C4-2B (cell line): ENCODE measurements at regions not wholly inside any gene's neighbourhood (a gene's known extent, or its start where the extent isn't known, plus 50 kb on each side); places are given as distances from the start of the nearest gene placed in this dataset.

Source experiments
- ZFX ChIP-seq: fragments of 450-650 bp; IDR thresholded peaks from 2 replicates; pipeline ENCODE4 v1.6.1; 2017
- TF ChIP-seq, protein P1 (sequence below): fragments of 450-650 bp; conservative IDR thresholded peaks from 2 replicates; pipeline ENCODE4 v1.5.1; 2017; ENCODE audit warnings: mild to moderate bottlenecking

GRCh38 chr10:4347397-4347796 is 478.6 kb upstream of the AKR1E2 start:
- TF ChIP-seq, protein P1, sequence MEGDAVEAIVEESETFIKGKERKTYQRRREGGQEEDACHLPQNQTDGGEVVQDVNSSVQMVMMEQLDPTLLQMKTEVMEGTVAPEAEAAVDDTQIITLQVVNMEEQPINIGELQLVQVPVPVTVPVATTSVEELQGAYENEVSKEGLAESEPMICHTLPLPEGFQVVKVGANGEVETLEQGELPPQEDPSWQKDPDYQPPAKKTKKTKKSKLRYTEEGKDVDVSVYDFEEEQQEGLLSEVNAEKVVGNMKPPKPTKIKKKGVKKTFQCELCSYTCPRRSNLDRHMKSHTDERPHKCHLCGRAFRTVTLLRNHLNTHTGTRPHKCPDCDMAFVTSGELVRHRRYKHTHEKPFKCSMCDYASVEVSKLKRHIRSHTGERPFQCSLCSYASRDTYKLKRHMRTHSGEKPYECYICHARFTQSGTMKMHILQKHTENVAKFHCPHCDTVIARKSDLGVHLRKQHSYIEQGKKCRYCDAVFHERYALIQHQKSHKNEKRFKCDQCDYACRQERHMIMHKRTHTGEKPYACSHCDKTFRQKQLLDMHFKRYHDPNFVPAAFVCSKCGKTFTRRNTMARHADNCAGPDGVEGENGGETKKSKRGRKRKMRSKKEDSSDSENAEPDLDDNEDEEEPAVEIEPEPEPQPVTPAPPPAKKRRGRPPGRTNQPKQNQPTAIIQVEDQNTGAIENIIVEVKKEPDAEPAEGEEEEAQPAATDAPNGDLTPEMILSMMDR, result no peak
- no peak for TF ChIP-seq ZFX
